Neural progenitor cell (in vitro differentiated cells): ENCODE measurements at regions not wholly inside any gene's neighbourhood (a gene's known extent, or its start where the extent isn't known, plus 50 kb on each side); places are given as distances from the start of the nearest gene placed in this dataset.

Experiments used
- DNase-seq: peaks from one replicate; pipeline ENCODE4 v3.0.0-alpha.2; 2016; ENCODE audit warnings: low spot score
- H2AFZ ChIP-seq: fragments of 200-600 bp; sonication (generic); replicated peaks from 2 replicates; pipeline ENCODE4 v1.6.1; 2016; ENCODE audit warnings: antibody characterized with exemption
- H3F3A ChIP-seq: fragments of 200-600 bp; sonication (generic); 2 replicates; pipeline ENCODE4 v1.6.1; 2016; ENCODE audit warnings: antibody characterized with exemption, low read depth
- H3K27ac ChIP-seq: fragments of 200-600 bp; sonication (generic); 2 replicates; pipeline ENCODE4 v1.5.1; 2016; ENCODE audit warnings: mild to moderate bottlenecking
- H3K27me3 ChIP-seq: fragments of 200-600 bp; sonication (generic); 2 replicates; pipeline ENCODE4 v1.6.1; 2016; ENCODE audit warnings: mild to moderate bottlenecking, moderate library complexity
- H3K36me3 ChIP-seq: fragments of 200-600 bp; sonication (generic); 2 replicates; pipeline ENCODE4 v1.5.1; 2016
- H3K4me1 ChIP-seq: fragments of 200-600 bp; sonication (generic); 2 replicates; pipeline ENCODE4 v1.6.1; 2016; ENCODE audit warnings: mixed run types
- H3K4me2 ChIP-seq: fragments of 200-600 bp; sonication (generic); 2 replicates; pipeline ENCODE4 v1.6.1; 2016
- H3K4me3 ChIP-seq: fragments of 200-600 bp; sonication (generic); 2 replicates; pipeline ENCODE4 v1.5.1; 2016
- H3K79me2 ChIP-seq: fragments of 200-600 bp; sonication (generic); 2 replicates; pipeline ENCODE4 v1.6.1; 2016; ENCODE audit warnings: low read depth
- H3K9ac ChIP-seq: fragments of 200-600 bp; sonication (generic); 2 replicates; pipeline ENCODE4 v1.6.1; 2016
- H3K9me3 ChIP-seq: fragments of 200-600 bp; sonication (generic); 2 replicates; pipeline ENCODE4 v1.5.1; 2016; ENCODE audit warnings: low read depth
- H4K20me1 ChIP-seq: fragments of 200-600 bp; sonication (generic); 2 replicates; pipeline ENCODE4 v1.6.1; 2016; ENCODE audit warnings: low read depth
- H3K27ac Mint-ChIP-seq: 3 replicates; pipeline ENCODE4 v1.8.0; 2021; ENCODE audit warnings: mixed read lengths
- H3K27me3 Mint-ChIP-seq: 2 replicates; pipeline ENCODE4 v1.8.0; 2022; ENCODE audit warnings: low read depth, mild to moderate bottlenecking, inconsistent platforms, moderate library complexity, mixed read lengths; ENCODE audit not compliant: insufficient read depth
- H3K36me3 Mint-ChIP-seq: 3 replicates; pipeline ENCODE4 v1.8.0; 2021; ENCODE audit warnings: mixed read lengths
- H3K4me1 Mint-ChIP-seq: 3 replicates; pipeline ENCODE4 v1.8.0; 2021; ENCODE audit warnings: mixed read lengths
- H3K4me3 Mint-ChIP-seq: 3 replicates; pipeline ENCODE4 v1.8.0; 2021; ENCODE audit warnings: mild to moderate bottlenecking, moderate library complexity, mixed read lengths
- H3K9me3 Mint-ChIP-seq: 3 replicates; pipeline ENCODE4 v1.8.0; 2020; ENCODE audit warnings: mixed read lengths
- EZH2 ChIP-seq: fragments of 200-600 bp; sonication (generic); IDR thresholded peaks from 2 replicates; pipeline ENCODE4 v1.6.1; 2017; ENCODE audit warnings: antibody characterized with exemption, mild to moderate bottlenecking, moderate library complexity
- EZH2phosphoT487 ChIP-seq: fragments of 200-600 bp; sonication (generic); IDR thresholded peaks from 2 replicates; pipeline ENCODE4 v1.6.1; 2017; ENCODE audit warnings: antibody characterized with exemption
- TF ChIP-seq, protein P1 (sequence below): fragments of 200-600 bp; sonication (generic); IDR thresholded peaks from 2 replicates; pipeline ENCODE4 v1.5.1; 2017; ENCODE audit warnings: antibody characterized with exemption, mild to moderate bottlenecking

DNA sequence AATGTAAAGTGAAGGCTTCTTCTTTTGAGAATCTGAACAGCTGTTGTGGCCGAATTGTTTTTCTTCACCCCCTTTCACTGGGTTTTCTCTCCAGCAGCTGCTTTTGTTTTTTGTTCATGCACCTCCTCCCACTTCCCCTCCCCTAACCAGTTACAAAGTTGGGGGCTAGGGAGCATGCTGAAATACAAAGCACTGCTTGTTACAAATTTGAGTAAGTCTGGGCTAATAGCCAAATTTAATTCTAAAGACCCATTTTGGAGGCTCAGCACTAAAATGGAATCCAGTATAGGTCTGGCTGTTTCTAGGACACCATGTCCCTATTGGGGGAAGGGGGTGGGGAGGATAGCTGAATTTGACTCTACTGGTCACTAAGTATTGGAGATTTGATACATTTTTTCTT, 89.2 kb upstream of the GPM6B start:
- H4K20me1 ChIP-seq = no peaks in the 10 kb centered on the region
- H3K79me2 ChIP-seq = peaks cover 4% of the 10 kb centered on the region
- Mint-ChIP-seq H3K27ac (no peak overlapping the region), H3K27me3 (no peaks in the 10 kb centered on the region), H3K9me3 (peaks cover 16% of the 10 kb centered on the region), H3K36me3 (peaks cover 35% of the 10 kb centered on the region), H3K4me3 (no peak overlapping the region), H3K4me1 (peaks cover 4% of the 10 kb centered on the region)
- H3K9ac ChIP-seq = no peak overlapping the region
- no peak overlapping the region for H2AFZ ChIP-seq
- H3K4me1 ChIP-seq = peaks cover 16% of the 10 kb centered on the region
- no peak overlapping the region for H3K4me3 ChIP-seq
- peak; percentile 12 for DNase-seq
- no peaks in the 10 kb centered on the region for H3K27me3 ChIP-seq
- peak overlapping the region; percentile 64 for H3K27ac ChIP-seq
- H3F3A ChIP-seq = peaks cover 5% of the 10 kb centered on the region
- H3K4me2 ChIP-seq = peak overlapping the region; percentile 44
- H3K36me3 ChIP-seq = no peaks in the 10 kb centered on the region
- H3K9me3 ChIP-seq = no peaks in the 10 kb centered on the region
- TF ChIP-seq, protein P1, sequence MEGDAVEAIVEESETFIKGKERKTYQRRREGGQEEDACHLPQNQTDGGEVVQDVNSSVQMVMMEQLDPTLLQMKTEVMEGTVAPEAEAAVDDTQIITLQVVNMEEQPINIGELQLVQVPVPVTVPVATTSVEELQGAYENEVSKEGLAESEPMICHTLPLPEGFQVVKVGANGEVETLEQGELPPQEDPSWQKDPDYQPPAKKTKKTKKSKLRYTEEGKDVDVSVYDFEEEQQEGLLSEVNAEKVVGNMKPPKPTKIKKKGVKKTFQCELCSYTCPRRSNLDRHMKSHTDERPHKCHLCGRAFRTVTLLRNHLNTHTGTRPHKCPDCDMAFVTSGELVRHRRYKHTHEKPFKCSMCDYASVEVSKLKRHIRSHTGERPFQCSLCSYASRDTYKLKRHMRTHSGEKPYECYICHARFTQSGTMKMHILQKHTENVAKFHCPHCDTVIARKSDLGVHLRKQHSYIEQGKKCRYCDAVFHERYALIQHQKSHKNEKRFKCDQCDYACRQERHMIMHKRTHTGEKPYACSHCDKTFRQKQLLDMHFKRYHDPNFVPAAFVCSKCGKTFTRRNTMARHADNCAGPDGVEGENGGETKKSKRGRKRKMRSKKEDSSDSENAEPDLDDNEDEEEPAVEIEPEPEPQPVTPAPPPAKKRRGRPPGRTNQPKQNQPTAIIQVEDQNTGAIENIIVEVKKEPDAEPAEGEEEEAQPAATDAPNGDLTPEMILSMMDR = no peak
- no peak for TF ChIP-seq EZH2phosphoT487
- TF ChIP-seq EZH2 = no peak

GRCh38 chrX:13903405-13903804, 86.5 kb upstream of the GPM6B start:
- no peaks in the 10 kb centered on the region for H3K27me3 Mint-ChIP-seq
- H3K27ac ChIP-seq = no peak overlapping the region
- H3K4me2 ChIP-seq = no peak overlapping the region
- H3K4me1 Mint-ChIP-seq = peaks cover 4% of the 10 kb centered on the region
- no peak for DNase-seq
- H3K9ac ChIP-seq = no peak overlapping the region
- H3K9me3 Mint-ChIP-seq = peaks cover 18% of the 10 kb centered on the region
- peaks cover 47% of the 10 kb centered on the region for H3K36me3 Mint-ChIP-seq
- no peaks in the 10 kb centered on the region for H3K27me3 ChIP-seq
- peaks cover 4% of the 10 kb centered on the region for H3K79me2 ChIP-seq
- H3K4me3 ChIP-seq = no peak overlapping the region
- no peaks in the 10 kb centered on the region for H3K9me3 ChIP-seq
- H3K27ac Mint-ChIP-seq = no peak overlapping the region
- no peaks in the 10 kb centered on the region for H4K20me1 ChIP-seq
- TF ChIP-seq EZH2phosphoT487 (no peak), EZH2 (no peak)
- TF ChIP-seq, protein P1 = no peak
- peaks cover 5% of the 10 kb centered on the region for H3F3A ChIP-seq
- no peak overlapping the region for H3K4me3 Mint-ChIP-seq
- H3K4me1 ChIP-seq = peaks cover 14% of the 10 kb centered on the region
- no peaks in the 10 kb centered on the region for H3K36me3 ChIP-seq
- no peak overlapping the region for H2AFZ ChIP-seq

GRCh38 chrX:13902406-13902805, 85.5 kb upstream of the GPM6B start:
- no peaks in the 10 kb centered on the region for H3K27me3 Mint-ChIP-seq
- Histone ChIP-seq H3K9ac (no peak overlapping the region), H3F3A (peaks cover 5% of the 10 kb centered on the region), H3K36me3 (no peaks in the 10 kb centered on the region), H3K9me3 (no peaks in the 10 kb centered on the region), H3K4me3 (no peak overlapping the region), H3K27me3 (no peaks in the 10 kb centered on the region), H4K20me1 (no peaks in the 10 kb centered on the region), H3K79me2 (peaks cover 4% of the 10 kb centered on the region), H3K4me2 (no peak overlapping the region), H2AFZ (no peak overlapping the region), H3K4me1 (peaks cover 14% of the 10 kb centered on the region), H3K27ac (no peak overlapping the region)
- TF ChIP-seq, protein P1 = no peak
- TF ChIP-seq EZH2 (no peak), EZH2phosphoT487 (no peak)
- DNase-seq = no peak
- no peak overlapping the region for H3K4me3 Mint-ChIP-seq
- peaks cover 10% of the 10 kb centered on the region for H3K4me1 Mint-ChIP-seq
- H3K36me3 Mint-ChIP-seq = peaks cover 40% of the 10 kb centered on the region
- peaks cover 18% of the 10 kb centered on the region for H3K9me3 Mint-ChIP-seq
- H3K27ac Mint-ChIP-seq = no peak overlapping the region
